CD4-positive, alpha-beta T cell treated with Interleukin-1 beta for 1 hour (primary cell): ENCODE measurements at regions not wholly inside any gene's neighbourhood (a gene's known extent, or its start where the extent isn't known, plus 50 kb on each side); places are given as distances from the start of the nearest gene placed in this dataset.
"Not testable (repeated sequence)": the region's sequence is repeated elsewhere in the genome, so short reads cannot be mapped to it uniquely, and the experiment has no call there.

Experiments
- DNase-seq, 2 donors: peaks; one replicate each; pipeline ENCODE4 v3.0.0-alpha.2; 2020 to 2022

- DNase-seq = no peak
Observed at GRCh38 chr11:114758627-114759026, 80.3 kb downstream of the NXPE2 start.

GRCh38 chr11:114762408-114762807, 84.1 kb downstream of the NXPE2 start:
- DNase-seq = peak in 1 of 2 donors; percentile 8

GRCh38 chr11:114764563-114764962, 86.2 kb downstream of the NXPE2 start:
- DNase-seq = no peak

- DNase-seq = no peak
Observed at GRCh38 chr11:114771172-114771571, 92.8 kb downstream of the NXPE2 start.

GRCh38 chr11:114773541-114774338, 95.4 kb downstream of the NXPE2 start:
- DNase-seq = no peak

GRCh38 chr11:114774599-114775361, 96.5 kb downstream of the NXPE2 start:
- DNase-seq = peak in 1 of 2 donors; percentile 17

GRCh38 chr11:114775875-114776621, 97.7 kb downstream of the NXPE2 start:
- no peak for DNase-seq

GRCh38 chr11:114776956-114777355, 98.6 kb downstream of the NXPE2 start:
- DNase-seq = no peak

GRCh38 chr11:114779189-114779588, 100.9 kb downstream of the NXPE2 start:
- no peak for DNase-seq

GRCh38 chr11:114782650-114783310, 104.5 kb downstream of the NXPE2 start:
- DNase-seq = no peak

- DNase-seq = no peak
Observed at GRCh38 chr11:114783805-114784204, 105.5 kb downstream of the NXPE2 start.

- no peak for DNase-seq
Observed at GRCh38 chr11:114784216-114784615, 105.9 kb downstream of the NXPE2 start.

- DNase-seq = no peak
Observed at GRCh38 chr11:114784891-114785290, 106.6 kb downstream of the NXPE2 start.

GRCh38 chr11:114785820-114786219, 107.5 kb downstream of the NXPE2 start:
- DNase-seq = no peak

GRCh38 chr11:114787126-114787525, 108.8 kb downstream of the NXPE2 start:
- no peak for DNase-seq

GRCh38 chr11:114790910-114791309, 112.6 kb downstream of the NXPE2 start:
- DNase-seq = no peak

- no peak for DNase-seq
Observed at GRCh38 chr11:114794048-114794684, 115.8 kb downstream of the NXPE2 start.

- DNase-seq = no peak
Observed at GRCh38 chr11:114796954-114797721, 118.8 kb downstream of the NXPE2 start.

- no peak for DNase-seq
Observed at GRCh38 chr11:114799476-114799875, 121.1 kb downstream of the NXPE2 start.

GRCh38 chr11:114801773-114802172, 123.4 kb downstream of the NXPE2 start:
- no peak for DNase-seq

GRCh38 chr11:114802878-114803277, 124.6 kb downstream of the NXPE2 start:
- no peak for DNase-seq

- DNase-seq = not testable (repeated sequence)
Observed at GRCh38 chr11:114805431-114805830, 127.1 kb downstream of the NXPE2 start.
